Lower leg skin (tissue), 4 donors: ENCODE measurements at regions not wholly inside any gene's neighbourhood (a gene's known extent, or its start where the extent isn't known, plus 50 kb on each side); places are given as distances from the start of the nearest gene placed in this dataset.

Experiments used
- DNase-seq, 2 donors: peaks; one replicate each; pipeline ENCODE4 v3.0.0-alpha.2; 2019; ENCODE audit warnings: low spot score in 2 of 2
- H3K4me3 ChIP-seq: fragments of 200-600 bp; sonication (generic); 2 replicates; pipeline ENCODE4 v1.5.1; 2017; ENCODE audit warnings: mild to moderate bottlenecking, low read depth; ENCODE audit not compliant: poor library complexity, severe bottlenecking
- POLR2A ChIP-seq, 2 donors: fragments of 450-650 bp; IDR thresholded peaks; one replicate each; pipeline ENCODE4 v1.6.1; 2016 to 2017; ENCODE audit warnings: antibody characterized with exemption in 2 of 2, mild to moderate bottlenecking in 1 of 2, moderate library complexity in 1 of 2
- WGBS, 2 donors: methylation state at CpG; one replicate each; pipeline ENCODE4 v1.1.5; 2018; 5-methylcytosine and 5-hydroxymethylcytosine counted together
- intact Hi-C: fragments of 100-400 bp; cut with DNase I; formaldehyde crosslinking; loops from one replicate; pipeline ENCODE4 v1.15.0; 2023; ENCODE audit warnings: low total_unique reads
- TF ChIP-seq, protein P1 (sequence below), 3 donors: fragments of 450-650 bp; IDR thresholded peaks; one replicate each; pipeline ENCODE4 v1.5.1; 2016; ENCODE audit warnings: antibody characterized with exemption in 3 of 3, mild to moderate bottlenecking in 3 of 3, moderate library complexity in 2 of 3

DNA sequence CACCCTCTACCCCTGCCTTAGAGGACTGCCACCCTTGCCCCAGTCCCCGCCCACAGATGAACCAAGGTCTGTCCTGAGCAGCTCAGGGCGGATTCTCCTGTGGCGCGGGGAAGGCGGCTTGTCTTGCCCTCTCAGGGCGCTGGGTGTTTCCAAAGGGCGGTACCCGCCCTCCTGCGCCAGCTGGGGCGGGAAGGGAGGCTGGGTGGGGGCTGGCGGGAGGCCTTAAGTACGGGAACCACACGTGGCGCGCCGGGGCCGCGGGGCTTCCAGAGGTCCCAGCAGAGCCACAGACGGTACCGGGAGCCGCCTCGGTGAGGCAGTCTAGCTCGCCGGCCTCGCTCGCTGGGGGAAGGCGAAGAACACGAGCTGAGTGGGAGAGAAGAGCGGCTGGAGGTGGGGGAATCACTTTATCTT is 361.1 kb downstream of the MID1IP1 start:
- DNase-seq: peak in 1 of 2 donors; percentile 84
- intact Hi-C loops: no loop called here
- no peak overlapping the region for H3K4me3 ChIP-seq
- 7 to 35% methylated on average over 22 to 29 of the region's 29 CpGs for WGBS, 2 donors
- TF ChIP-seq, protein P1, sequence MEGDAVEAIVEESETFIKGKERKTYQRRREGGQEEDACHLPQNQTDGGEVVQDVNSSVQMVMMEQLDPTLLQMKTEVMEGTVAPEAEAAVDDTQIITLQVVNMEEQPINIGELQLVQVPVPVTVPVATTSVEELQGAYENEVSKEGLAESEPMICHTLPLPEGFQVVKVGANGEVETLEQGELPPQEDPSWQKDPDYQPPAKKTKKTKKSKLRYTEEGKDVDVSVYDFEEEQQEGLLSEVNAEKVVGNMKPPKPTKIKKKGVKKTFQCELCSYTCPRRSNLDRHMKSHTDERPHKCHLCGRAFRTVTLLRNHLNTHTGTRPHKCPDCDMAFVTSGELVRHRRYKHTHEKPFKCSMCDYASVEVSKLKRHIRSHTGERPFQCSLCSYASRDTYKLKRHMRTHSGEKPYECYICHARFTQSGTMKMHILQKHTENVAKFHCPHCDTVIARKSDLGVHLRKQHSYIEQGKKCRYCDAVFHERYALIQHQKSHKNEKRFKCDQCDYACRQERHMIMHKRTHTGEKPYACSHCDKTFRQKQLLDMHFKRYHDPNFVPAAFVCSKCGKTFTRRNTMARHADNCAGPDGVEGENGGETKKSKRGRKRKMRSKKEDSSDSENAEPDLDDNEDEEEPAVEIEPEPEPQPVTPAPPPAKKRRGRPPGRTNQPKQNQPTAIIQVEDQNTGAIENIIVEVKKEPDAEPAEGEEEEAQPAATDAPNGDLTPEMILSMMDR (IDR thresholded peaks at IDR 0.05): no peak
- no peak for TF ChIP-seq POLR2A (IDR thresholded peaks at IDR 0.05)

GRCh38 chrX:39163581-39164126 is 362.4 kb downstream of the MID1IP1 start:
- H3K4me3 ChIP-seq: no peak overlapping the region
- intact Hi-C loops: no loop called here
- 75 to 86% methylated on average over 3 of the region's 3 CpGs for WGBS, 2 donors
- TF ChIP-seq, protein P1 (IDR thresholded peaks at IDR 0.05): no peak
- no peak for TF ChIP-seq POLR2A (IDR thresholded peaks at IDR 0.05)
- peak in 1 of 2 donors; percentile 72 for DNase-seq

GRCh38 chrX:39164212-39164611 is 363.0 kb downstream of the MID1IP1 start:
- TF ChIP-seq, protein P1 (IDR thresholded peaks at IDR 0.05): no peak
- no peak for TF ChIP-seq POLR2A (IDR thresholded peaks at IDR 0.05)
- DNase-seq: peak in 1 of 2 donors; percentile 23
- no peak overlapping the region for H3K4me3 ChIP-seq
- 54 to 62% methylated on average over 3 of the region's 3 CpGs for WGBS, 2 donors
- intact Hi-C loops: no loop called here

- DNase-seq: no peak
- WGBS, 2 donors: 47 to 53% methylated on average over 1 of the region's 1 CpG
- H3K4me3 ChIP-seq: no peak overlapping the region
- TF ChIP-seq, protein P1 (IDR thresholded peaks at IDR 0.05): no peak
- no peak for TF ChIP-seq POLR2A (IDR thresholded peaks at IDR 0.05)
- intact Hi-C loops: loop anchor here (5.0 kb wide), 1 partner anchor 237 kb away; no protein-coding TSS in a partner anchor
Measured at GRCh38 chrX:39165185-39165584, 363.9 kb downstream of the MID1IP1 start.

- intact Hi-C loops: loop anchor here (5.0 kb wide), 1 partner anchor 237 kb away; no protein-coding TSS in a partner anchor
- TF ChIP-seq POLR2A (IDR thresholded peaks at IDR 0.05): no peak
- TF ChIP-seq, protein P1 (IDR thresholded peaks at IDR 0.05): no peak
- DNase-seq: peak in 1 of 2 donors; percentile 70
- no peak overlapping the region for H3K4me3 ChIP-seq
- 44 to 90% methylated on average over 4 of the region's 4 CpGs for WGBS, 2 donors
Measured at GRCh38 chrX:39165773-39166172, 364.5 kb downstream of the MID1IP1 start.

DNA sequence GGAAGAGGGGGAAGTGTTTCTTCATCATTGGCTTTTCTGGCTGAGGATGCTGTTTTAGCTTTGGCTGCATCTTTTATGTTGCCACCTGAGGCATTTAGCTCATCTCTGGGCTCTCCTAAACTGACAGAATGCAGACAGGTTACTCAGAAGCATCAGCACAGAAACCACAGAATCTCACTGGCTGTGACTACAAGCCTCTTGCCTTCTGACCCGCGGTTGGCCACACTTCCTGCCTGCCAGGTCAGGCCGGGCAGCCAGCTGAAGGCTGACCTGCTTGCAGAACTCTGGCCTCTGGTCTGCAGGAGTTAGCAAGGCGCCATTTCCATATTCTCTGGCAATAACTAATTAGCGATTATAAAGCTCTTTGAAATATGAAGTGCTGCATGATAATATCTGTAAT is 366.5 kb downstream of the MID1IP1 start:
- peak in 1 of 2 donors; percentile 70 for DNase-seq
- WGBS, 2 donors: 69 to 88% methylated on average over 2 to 5 of the region's 5 CpGs
- TF ChIP-seq POLR2A (IDR thresholded peaks at IDR 0.05): no peak
- TF ChIP-seq, protein P1 (IDR thresholded peaks at IDR 0.05): no peak

More for the DNA sequence above, 366.5 kb downstream of the MID1IP1 start:
- intact Hi-C loops: loop anchor here (5.0 kb wide), 1 partner anchor 235 kb away; no protein-coding TSS in a partner anchor
- H3K4me3 ChIP-seq: no peak overlapping the region
